Body of pancreas (tissue), 4 donors: ENCODE measurements at regions not wholly inside any gene's neighbourhood (a gene's known extent, or its start where the extent isn't known, plus 50 kb on each side); places are given as distances from the start of the nearest gene placed in this dataset.

Experiments
- ATAC-seq: fragments of 150-250 bp; one replicate; pipeline ENCODE4 v1.9.1; 2016
- DNase-seq, 4 donors: peaks; one replicate each; pipeline ENCODE4 v3.0.0-alpha.2; 2019
- H3K27ac ChIP-seq, 4 donors: fragments of 200-600 bp; sonication (generic); 1 replicate in 3 of 4; 2 replicates in 1 of 4; pipeline versions ENCODE4 v1.5.1 to v1.6.1; 2016 to 2019; ENCODE audit warnings: mild to moderate bottlenecking in 1 of 4, mixed read lengths in 1 of 4, moderate library complexity in 1 of 4
- H3K27me3 ChIP-seq, 2 donors: fragments of 200-600 bp; sonication (generic); one replicate each; pipeline ENCODE4 v1.6.0; 2016; ENCODE audit warnings: mild to moderate bottlenecking in 1 of 2
- H3K36me3 ChIP-seq, 2 donors: fragments of 200-600 bp; sonication (generic); replicated peaks in 1 of 2; 2 replicates each; pipeline ENCODE4 v1.5.1; 2016; ENCODE audit warnings: low read depth in 2 of 2; ENCODE audit not compliant: insufficient read depth in 1 of 2
- H3K4me1 ChIP-seq: fragments of 200-600 bp; sonication (generic); one replicate; pipeline ENCODE4 v1.6.0; 2016
- H3K4me3 ChIP-seq, 2 donors: fragments of 200-600 bp; sonication (generic); 1 replicate in 1 of 2; 2 replicates in 1 of 2; pipeline ENCODE4 v1.5.1; 2016 to 2019
- H3K9me3 ChIP-seq, 3 donors: fragments of 200-600 bp; sonication (generic); 1 replicate in 2 of 3; 2 replicates in 1 of 3; pipeline ENCODE4 v1.5.1; 2016
- POLR2A ChIP-seq, 3 donors: fragments of 450-650 bp; IDR thresholded peaks; one replicate each; pipeline ENCODE4 v1.6.1; 2016; ENCODE audit warnings: antibody characterized with exemption in 3 of 3, mild to moderate bottlenecking in 2 of 3
- WGBS, 2 donors: methylation state at CpG; one replicate each; pipeline ENCODE4 v1.1.5; 2017; 5-methylcytosine and 5-hydroxymethylcytosine counted together
- intact Hi-C: fragments of 100-400 bp; cut with DNase I; formaldehyde crosslinking; loops from one replicate; pipeline ENCODE4 v1.15.1; 2023
- TF ChIP-seq, protein P1 (sequence below), 7 experiments: fragments of 450-650 bp in 4 of 7; fragments of 200-600 bp in 3 of 7; sonication (generic) in 3 of 7; IDR thresholded peaks; one replicate each; pipeline ENCODE4 v1.5.1; 2016 to 2019; ENCODE audit warnings: antibody characterized with exemption in 7 of 7

DNA sequence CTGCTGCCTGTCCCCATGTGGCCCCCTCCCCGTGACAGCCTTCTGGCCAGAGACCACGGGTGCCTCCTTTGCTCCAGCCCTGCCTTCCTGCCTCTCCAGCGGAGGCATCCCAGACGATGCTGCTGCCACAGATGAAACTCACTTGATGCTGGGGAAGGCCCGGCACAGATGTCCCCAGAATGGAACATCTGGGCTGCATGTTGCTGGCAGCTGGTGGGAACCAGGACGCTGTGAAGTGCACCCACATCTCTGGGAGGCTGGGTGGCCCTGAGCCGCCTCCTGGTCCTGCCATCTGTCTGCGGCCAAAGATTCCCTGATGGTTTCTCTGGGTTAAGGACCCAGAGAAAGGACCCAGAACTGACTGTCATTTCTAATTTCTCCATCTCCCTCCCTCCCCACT, 51.9 kb upstream of the PTPRS start:
- no peak overlapping the region for H3K4me3 ChIP-seq
- no peaks in the 10 kb centered on the region for H3K9me3 ChIP-seq
- H3K36me3 ChIP-seq, result no peaks in the 10 kb centered on the region
- H3K27me3 ChIP-seq, result peaks cover 0 to 26% of the 10 kb centered on the region in 2 donors
- 43 to 68% methylated on average over 2 to 8 of the region's 8 CpGs for WGBS, 2 donors
- H3K27ac ChIP-seq, result no peak overlapping the region
- no peak for DNase-seq
- no peak for ATAC-seq
- TF ChIP-seq POLR2A (IDR thresholded peaks at IDR 0.05), result no peak
- TF ChIP-seq, protein P1, sequence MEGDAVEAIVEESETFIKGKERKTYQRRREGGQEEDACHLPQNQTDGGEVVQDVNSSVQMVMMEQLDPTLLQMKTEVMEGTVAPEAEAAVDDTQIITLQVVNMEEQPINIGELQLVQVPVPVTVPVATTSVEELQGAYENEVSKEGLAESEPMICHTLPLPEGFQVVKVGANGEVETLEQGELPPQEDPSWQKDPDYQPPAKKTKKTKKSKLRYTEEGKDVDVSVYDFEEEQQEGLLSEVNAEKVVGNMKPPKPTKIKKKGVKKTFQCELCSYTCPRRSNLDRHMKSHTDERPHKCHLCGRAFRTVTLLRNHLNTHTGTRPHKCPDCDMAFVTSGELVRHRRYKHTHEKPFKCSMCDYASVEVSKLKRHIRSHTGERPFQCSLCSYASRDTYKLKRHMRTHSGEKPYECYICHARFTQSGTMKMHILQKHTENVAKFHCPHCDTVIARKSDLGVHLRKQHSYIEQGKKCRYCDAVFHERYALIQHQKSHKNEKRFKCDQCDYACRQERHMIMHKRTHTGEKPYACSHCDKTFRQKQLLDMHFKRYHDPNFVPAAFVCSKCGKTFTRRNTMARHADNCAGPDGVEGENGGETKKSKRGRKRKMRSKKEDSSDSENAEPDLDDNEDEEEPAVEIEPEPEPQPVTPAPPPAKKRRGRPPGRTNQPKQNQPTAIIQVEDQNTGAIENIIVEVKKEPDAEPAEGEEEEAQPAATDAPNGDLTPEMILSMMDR (IDR thresholded peaks at IDR 0.05), result no peak
- intact Hi-C loops, result no loop called here
- no peaks in the 10 kb centered on the region for H3K4me1 ChIP-seq

DNA sequence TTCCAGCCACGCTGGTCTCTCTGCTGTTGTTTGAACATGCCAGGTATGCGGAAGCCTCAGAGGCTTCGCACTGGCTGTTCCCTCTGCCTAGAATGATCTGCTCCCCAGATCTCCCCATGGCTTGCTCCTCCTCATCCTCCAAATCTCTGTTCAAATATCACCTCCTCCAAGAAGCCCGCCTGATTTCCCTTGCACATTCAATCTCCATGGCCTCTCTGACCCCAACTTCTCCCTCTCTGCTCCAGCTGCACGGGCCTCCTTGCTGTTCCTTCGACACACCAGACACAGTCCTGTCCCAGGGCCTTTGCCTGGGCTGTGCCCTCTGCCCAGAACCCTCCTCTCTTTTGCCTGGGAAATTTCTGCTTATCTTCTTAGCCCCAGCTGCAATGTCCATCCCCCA, 52.5 kb upstream of the PTPRS start:
- Histone ChIP-seq H3K4me1 (no peaks in the 10 kb centered on the region), H3K27me3 (peaks cover 0 to 26% of the 10 kb centered on the region in 2 donors), H3K9me3 (no peaks in the 10 kb centered on the region), H3K4me3 (no peak overlapping the region), H3K36me3 (no peaks in the 10 kb centered on the region), H3K27ac (no peak overlapping the region)
- ATAC-seq, result no peak
- TF ChIP-seq, protein P1 (IDR thresholded peaks at IDR 0.05), result no peak
- TF ChIP-seq POLR2A (IDR thresholded peaks at IDR 0.05), result no peak
- no peak for DNase-seq
- intact Hi-C loops, result no loop called here
- WGBS, 2 donors, result 59 to 64% methylated on average over 6 of the region's 6 CpGs

DNA sequence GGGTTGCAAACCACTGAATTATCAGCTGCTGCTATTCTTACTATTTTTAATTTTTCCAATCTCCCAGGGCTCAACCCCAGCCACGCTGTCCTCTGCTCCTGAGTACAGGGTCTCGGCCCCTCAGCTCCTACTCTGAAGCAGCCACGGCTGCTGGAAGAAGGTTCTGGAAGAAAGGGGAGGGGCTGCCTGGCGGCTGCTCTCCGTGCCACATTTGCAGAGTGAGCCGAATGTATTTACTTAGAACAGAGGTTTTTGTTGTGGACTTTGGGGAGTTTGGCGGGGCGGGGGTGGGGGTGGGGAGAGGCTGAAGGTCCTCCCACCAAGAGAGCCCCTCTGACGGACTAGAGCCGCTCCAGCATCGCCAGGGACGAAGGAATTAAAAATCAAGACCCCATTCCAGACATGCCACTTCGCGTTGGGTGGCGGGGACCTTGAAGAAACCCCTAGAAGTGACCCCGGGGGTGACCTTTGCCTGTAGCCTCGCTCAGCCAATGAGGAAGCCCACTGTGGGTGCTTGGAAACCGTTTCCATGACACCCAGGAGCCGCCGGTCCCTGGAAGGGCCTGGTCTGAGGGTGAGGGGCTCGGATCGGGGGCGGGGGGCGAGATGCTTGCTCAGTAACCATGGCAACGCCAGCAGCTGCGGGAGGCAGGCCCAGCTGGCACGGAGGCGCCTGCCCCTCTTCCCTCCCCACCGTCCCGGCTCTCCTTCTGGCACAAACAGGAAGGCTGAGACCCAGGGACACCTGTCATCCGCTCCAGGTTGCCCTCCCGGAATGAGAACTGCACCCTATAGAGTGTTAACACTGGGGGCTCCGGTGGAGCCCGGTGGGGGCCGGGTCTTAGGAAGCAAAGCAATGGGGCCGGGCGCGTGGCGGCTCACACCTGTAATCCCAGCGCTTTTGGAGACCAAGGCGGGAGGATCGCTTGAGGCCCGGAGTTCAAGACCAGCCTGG, 54.2 kb upstream of the PTPRS start:
- ATAC-seq, result no peak
- TF ChIP-seq POLR2A (IDR thresholded peaks at IDR 0.05), result no peak
- TF ChIP-seq, protein P1 (IDR thresholded peaks at IDR 0.05), result no peak
- Histone ChIP-seq H3K4me3 (no peak overlapping the region), H3K9me3 (no peaks in the 10 kb centered on the region), H3K27ac (no peak overlapping the region), H3K36me3 (no peaks in the 10 kb centered on the region), H3K27me3 (peaks cover 0 to 26% of the 10 kb centered on the region in 2 donors), H3K4me1 (no peaks in the 10 kb centered on the region)
- intact Hi-C loops, result no loop called here
- DNase-seq, result no peak
- 9 to 13% methylated on average over 35 to 42 of the region's 43 CpGs for WGBS, 2 donors

DNA sequence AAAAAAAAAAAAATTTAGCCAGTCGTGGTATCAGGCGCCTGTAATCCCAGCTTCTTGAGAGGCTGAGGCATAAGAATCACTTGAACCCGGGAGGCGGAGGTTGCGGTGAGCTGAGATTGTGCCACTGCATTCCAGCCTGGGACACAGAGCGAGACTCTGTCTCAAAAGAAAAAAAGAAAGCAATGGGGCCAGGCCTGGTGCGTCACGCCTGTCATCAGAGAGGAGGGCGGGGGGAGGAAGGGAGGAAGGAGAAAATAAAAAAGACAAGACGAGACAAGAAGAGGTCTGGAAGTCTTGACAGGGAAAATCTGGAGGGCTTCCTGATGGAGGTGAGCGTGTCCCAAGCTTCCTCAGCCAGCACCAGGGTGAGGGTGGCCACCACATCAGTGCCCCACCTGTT, 54.9 kb upstream of the PTPRS start:
- H3K27me3 ChIP-seq, result peaks cover 0 to 26% of the 10 kb centered on the region in 2 donors
- no peaks in the 10 kb centered on the region for H3K36me3 ChIP-seq
- ATAC-seq, result no peak
- no peak for DNase-seq
- H3K4me1 ChIP-seq, result no peaks in the 10 kb centered on the region
- no peak overlapping the region for H3K27ac ChIP-seq
- TF ChIP-seq, protein P1 (IDR thresholded peaks at IDR 0.05), result no peak
- no peak for TF ChIP-seq POLR2A (IDR thresholded peaks at IDR 0.05)
- intact Hi-C loops, result no loop called here
- WGBS, 2 donors, result 24 to 29% methylated on average over 11 of the region's 11 CpGs
- H3K9me3 ChIP-seq, result no peaks in the 10 kb centered on the region
- H3K4me3 ChIP-seq, result no peak overlapping the region
